ENCODE measurements at regions not wholly inside any gene's neighbourhood (a gene's known extent, or its start where the extent isn't known, plus 50 kb on each side); places are given as distances from the start of the nearest gene placed in this dataset.

- Histone ChIP-seq H3K18ac (ENCODE audit: insufficient read length, low read depth, low read length) (no peak overlapping the region), H3K9ac (ENCODE audit: extremely low read depth, insufficient read length, low read length) (no peak overlapping the region), H4K5ac (ENCODE audit: insufficient read length, low read depth, low read length) (no peak overlapping the region), H3K4me1 (ENCODE audit: insufficient read depth, low read length) (no peaks in the 10 kb centered on the region), H4K8ac (replicated peaks; ENCODE audit: insufficient read length, low read depth, low read length) (no peak overlapping the region), H4K91ac (ENCODE audit: insufficient read length, low read depth, low read length) (no peak overlapping the region), H2BK15ac (ENCODE audit: low read depth, low read length) (no peak overlapping the region), H3K14ac (ENCODE audit: insufficient read depth, low read length) (no peak overlapping the region), H3K4me2 (ENCODE audit: insufficient read depth, insufficient read length, low read length) (no peak overlapping the region), H3K79me1 (ENCODE audit: insufficient read depth, low read depth, low read length, poor library complexity, severe bottlenecking) (no peaks in the 10 kb centered on the region), H2BK12ac (ENCODE audit: insufficient read length, low read depth, low read length) (no peak overlapping the region), H2AFZ (ENCODE audit: low read length) (no peak overlapping the region), H3K4ac (ENCODE audit: low read depth, low read length) (no peak overlapping the region), H3K23ac (ENCODE audit: insufficient read length, low read depth, low read length) (no peak overlapping the region), H3K56ac (ENCODE audit: insufficient read length, low read depth, low read length) (no peak overlapping the region), H3K27ac (ENCODE audit: insufficient read length, low read depth, low read length) (no peak overlapping the region), H3T11ph (ENCODE audit: low read length) (no peak overlapping the region), H2AK5ac (ENCODE audit: insufficient read length, low read length) (no peak overlapping the region), H4K20me1 (ENCODE audit: control insufficient read depth, insufficient read depth, insufficient read length) (no peaks in the 10 kb centered on the region), H3K27me3 (ENCODE audit: insufficient read depth, low read length) (no peaks in the 10 kb centered on the region), H3K23me2 (ENCODE audit: insufficient read length, low read depth, low read length, poor library complexity, severe bottlenecking) (no peaks in the 10 kb centered on the region), H3K79me2 (ENCODE audit: insufficient read depth, low read length) (no peaks in the 10 kb centered on the region), H2BK120ac (ENCODE audit: low read depth, low read length, poor library complexity, severe bottlenecking) (no peak overlapping the region), H3K9me3 (ENCODE audit: control insufficient read depth, low read depth, low read length) (no peaks in the 10 kb centered on the region), H2BK20ac (ENCODE audit: low read depth, low read length, poor library complexity, severe bottlenecking) (no peak overlapping the region), H2BK5ac (ENCODE audit: insufficient read length, low read length) (no peak overlapping the region)
- TF ChIP-seq CTCF (conservative IDR thresholded peaks at IDR 0.05): no peak
- Mint-ChIP-seq H3K9me3 (peaks cover 13 to 16% of the 10 kb centered on the region in 2 experiments), H3K4me1 (no peaks in the 10 kb centered on the region), H3K27me3 (ENCODE audit: low read depth) (no peaks in the 10 kb centered on the region), H3K36me3 (ENCODE audit: insufficient read depth in 1 of 3, low read depth in 3 of 3) (peaks cover 0 to 10% (median 2%) of the 10 kb centered on the region in 3 experiments; a peak in 4 of 7 replicates), H3K4me3 (no peak overlapping the region), H3K27ac (no peak overlapping the region)
- no CpG with 5 or more reads among the region's 1 CpG for WGBS (ENCODE audit: extremely low coverage, insufficient read length, low lambda C conversion rate)
- DNase-seq: no peak
Observed at GRCh38 chr5:68067291-68067690, 148.3 kb upstream of the PIK3R1 start.
